ENCODE measurements at regions not wholly inside any gene's neighbourhood (a gene's known extent, or its start where the extent isn't known, plus 50 kb on each side); places are given as distances from the start of the nearest gene placed in this dataset.

GRCh38 chr7:67773081-67773480 lies 776.4 kb downstream of the TYW1 start:
- no peak for DNase-seq

DNA sequence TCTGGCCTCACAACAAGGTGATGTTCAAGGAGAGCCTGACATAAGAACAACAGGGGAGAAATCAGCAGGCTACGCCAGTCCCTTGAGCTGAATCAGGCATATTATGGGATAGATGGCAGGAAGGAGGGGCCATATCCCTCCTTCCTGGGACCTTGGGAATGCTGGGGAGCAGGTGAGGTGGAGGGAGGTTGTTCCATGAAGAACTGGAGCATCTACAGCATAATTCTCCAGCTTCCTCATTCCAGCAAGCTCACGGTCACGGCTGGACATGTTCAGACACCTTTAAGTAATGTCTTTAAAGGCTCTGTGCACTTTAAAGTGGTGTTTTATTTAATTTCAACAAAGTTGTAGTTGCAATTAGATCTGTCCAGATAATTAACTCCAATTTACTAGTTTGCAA lies 780.5 kb downstream of the TYW1 start:
- DNase-seq = no peak

GRCh38 chr7:67781841-67782240 lies 785.2 kb downstream of the TYW1 start:
- DNase-seq = no peak

DNA sequence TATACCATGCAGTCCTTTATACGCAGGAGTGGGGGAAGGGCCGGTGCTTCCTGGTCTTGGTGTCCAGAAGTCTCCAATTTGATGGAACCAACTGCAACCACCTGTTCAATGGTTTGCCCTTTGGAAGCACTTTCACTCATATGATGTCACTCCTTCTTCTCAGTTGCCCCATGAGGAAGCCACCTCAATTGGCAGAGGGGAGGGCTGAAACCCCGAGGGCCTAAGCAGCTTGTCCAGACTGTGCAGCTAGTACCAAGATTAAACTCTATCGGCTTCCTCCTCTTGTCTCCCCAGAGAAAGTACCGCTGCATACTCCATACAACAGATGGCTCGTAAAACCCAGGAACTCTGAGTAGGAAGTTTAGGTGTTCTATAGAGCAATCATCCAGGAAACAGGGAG lies 789.4 kb downstream of the TYW1 start:
- no peak for DNase-seq

- DNase-seq = no peak
Measured at GRCh38 chr7:67788669-67789068, 792.0 kb downstream of the TYW1 start.

GRCh38 chr7:67791918-67792317 lies 795.3 kb downstream of the TYW1 start:
- no peak for DNase-seq

DNA sequence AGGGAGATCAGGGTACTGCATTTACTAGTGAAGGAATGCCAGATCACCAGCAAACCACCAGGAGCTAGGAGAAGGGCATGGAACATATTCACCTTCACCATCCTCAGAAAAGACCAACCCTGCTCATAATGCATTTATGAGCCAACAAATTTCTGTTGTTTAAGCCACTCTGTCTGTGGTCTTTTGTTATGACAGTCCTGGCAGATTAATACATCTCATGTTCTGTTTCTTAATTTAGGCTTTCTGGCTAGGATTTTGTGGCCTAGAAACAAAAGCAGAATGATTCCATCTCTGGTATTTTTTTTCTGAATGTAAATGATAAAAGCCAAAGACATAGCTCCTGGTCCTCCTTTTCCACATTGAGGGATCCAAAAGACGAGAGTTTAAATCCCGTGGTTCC lies 797.9 kb downstream of the TYW1 start:
- no peak for DNase-seq

GRCh38 chr7:67803789-67804188 lies 807.2 kb downstream of the TYW1 start:
- DNase-seq = no peak

- DNase-seq = no peak
Measured at GRCh38 chr7:67805921-67806471, 809.4 kb downstream of the TYW1 start.

DNA sequence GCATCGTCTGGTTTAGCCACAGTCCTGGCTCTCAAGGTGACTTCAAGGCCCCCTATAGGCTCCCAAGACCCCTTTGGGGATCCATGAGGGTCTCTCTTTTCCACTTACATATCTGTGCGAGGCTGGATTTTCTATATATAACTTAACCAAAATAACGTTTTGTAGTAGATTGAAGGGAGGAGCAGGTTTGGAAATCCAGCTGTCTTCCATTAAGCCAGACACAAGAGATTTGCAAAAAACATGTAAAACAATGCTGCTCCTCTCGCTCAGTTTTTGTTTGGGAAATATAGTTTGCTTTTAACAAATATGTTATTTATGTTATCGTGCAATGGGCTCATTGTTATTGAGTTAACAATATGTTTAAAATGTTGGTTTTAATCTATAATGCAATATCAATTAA lies 811.2 kb downstream of the TYW1 start:
- no peak for DNase-seq

DNA sequence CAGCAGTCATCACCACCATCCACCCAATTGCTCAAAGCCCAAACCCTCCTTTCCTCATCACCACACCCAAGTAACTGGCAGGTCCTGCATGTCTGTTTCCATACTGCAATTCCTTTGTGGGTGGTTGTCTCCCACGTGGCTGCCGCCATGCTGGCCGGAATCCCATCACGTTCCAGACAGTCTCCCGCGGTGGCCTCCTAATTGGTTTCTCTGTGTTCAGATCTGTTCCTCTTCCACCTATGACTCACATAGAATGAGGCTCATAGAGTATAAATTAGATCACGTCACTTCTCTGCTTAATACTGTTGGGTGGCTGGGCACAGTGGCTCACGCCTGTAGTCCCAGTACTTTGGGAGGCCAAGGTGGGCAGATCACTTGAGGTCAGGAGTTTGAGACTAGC lies 813.0 kb downstream of the TYW1 start:
- no peak for DNase-seq

DNA sequence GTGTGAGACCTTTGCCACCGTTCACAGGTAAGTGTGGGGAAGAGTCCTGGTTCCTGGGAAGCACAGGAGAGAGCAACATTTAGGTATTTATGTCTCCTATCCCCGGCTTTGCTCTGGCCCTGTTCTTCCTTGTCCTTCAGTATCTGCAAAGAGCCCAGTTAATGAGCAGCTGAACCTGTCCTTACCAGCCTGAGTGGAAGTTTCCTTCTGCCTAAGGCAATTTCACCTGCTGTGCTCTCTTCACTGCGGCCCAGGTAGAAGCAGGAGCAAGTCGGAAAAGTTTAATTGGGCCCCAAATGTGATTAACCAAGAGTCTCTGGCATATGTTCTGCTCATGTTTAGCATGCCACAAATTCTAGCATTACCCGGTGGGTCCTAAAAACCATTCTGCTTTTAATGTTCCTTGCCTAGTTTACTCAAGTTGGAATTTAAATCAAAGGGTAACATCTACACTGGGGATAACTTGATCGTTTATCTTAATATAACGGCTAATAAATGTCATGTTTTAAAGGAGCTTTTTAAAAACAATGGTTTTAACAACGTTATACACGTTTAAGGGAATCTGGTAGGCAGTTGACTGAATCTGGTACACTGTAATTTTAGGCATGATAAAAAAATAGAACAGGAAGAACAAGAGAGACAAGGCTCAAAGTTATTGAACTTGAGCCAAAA lies 817.1 kb downstream of the TYW1 start:
- DNase-seq = no peak

- DNase-seq = no peak
Measured at GRCh38 chr7:67817481-67817880, 820.8 kb downstream of the TYW1 start.

- no peak for DNase-seq
Measured at GRCh38 chr7:67821116-67821515, 824.5 kb downstream of the TYW1 start.

DNA sequence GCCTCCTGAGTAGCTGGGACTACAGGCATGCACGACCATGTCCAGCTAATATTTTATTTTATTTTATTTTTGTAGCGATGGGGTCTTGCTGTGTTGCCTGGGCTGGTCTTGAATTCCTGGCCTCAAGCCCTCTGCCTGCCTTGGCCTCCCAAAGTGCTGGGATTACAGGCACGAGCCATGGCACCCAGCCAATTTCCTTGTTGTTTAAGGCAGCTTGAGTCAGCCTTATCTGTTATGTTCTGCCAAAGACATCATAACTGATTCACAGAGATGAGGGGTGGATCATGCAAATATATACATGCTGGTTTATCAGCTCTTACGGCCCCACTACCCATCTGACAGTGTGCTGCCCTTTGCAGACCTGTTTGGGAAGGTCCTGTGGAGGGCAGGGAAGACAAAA lies 826.7 kb downstream of the TYW1 start:
- DNase-seq = no peak

DNA sequence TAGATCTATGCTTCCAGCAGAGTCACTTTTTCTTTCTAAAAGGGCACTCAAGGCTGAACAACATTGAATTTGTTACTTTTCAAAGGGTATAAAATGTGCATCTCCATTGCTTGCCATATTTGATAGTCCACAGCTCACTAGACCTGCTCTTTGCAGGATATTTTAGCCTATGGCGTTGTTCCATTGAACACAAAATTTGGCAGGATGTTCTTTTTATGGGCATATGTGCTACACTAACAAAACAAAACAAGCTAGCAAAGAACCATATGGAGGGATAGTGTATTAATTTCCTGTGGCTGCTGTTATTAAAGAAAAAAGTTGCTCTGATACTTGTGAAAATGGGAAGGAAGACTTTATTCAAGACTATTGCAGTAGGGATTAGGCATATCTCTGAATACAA lies 828.7 kb downstream of the TYW1 start:
- DNase-seq = no peak

GRCh38 chr7:67841896-67842295 lies 845.3 kb downstream of the TYW1 start:
- no peak for DNase-seq

GRCh38 chr7:67842571-67842970 lies 845.9 kb downstream of the TYW1 start:
- DNase-seq = no peak

- DNase-seq = no peak
Measured at GRCh38 chr7:67843001-67843565, 846.5 kb downstream of the TYW1 start.

DNA sequence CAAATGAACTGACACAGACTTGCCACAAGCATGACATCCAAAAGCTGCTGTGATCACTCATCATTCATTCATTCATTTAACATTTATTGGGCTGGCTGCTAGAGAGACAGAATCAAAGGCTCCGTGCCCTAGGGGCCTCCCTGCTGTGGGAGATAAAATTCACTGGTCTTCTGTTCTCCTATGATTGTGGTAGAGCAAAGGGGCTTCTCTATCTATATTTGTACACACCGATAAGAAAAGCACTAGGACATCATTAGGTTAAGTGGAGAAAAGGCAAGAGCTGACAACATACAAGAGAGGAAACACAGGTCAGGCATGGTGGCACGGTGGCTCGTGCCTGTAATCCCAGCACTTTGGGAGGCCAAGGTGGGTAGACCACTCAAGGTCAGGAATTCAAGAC lies 847.0 kb downstream of the TYW1 start:
- no peak for DNase-seq

- DNase-seq = no peak
Measured at GRCh38 chr7:67847092-67847787, 850.6 kb downstream of the TYW1 start.

DNA sequence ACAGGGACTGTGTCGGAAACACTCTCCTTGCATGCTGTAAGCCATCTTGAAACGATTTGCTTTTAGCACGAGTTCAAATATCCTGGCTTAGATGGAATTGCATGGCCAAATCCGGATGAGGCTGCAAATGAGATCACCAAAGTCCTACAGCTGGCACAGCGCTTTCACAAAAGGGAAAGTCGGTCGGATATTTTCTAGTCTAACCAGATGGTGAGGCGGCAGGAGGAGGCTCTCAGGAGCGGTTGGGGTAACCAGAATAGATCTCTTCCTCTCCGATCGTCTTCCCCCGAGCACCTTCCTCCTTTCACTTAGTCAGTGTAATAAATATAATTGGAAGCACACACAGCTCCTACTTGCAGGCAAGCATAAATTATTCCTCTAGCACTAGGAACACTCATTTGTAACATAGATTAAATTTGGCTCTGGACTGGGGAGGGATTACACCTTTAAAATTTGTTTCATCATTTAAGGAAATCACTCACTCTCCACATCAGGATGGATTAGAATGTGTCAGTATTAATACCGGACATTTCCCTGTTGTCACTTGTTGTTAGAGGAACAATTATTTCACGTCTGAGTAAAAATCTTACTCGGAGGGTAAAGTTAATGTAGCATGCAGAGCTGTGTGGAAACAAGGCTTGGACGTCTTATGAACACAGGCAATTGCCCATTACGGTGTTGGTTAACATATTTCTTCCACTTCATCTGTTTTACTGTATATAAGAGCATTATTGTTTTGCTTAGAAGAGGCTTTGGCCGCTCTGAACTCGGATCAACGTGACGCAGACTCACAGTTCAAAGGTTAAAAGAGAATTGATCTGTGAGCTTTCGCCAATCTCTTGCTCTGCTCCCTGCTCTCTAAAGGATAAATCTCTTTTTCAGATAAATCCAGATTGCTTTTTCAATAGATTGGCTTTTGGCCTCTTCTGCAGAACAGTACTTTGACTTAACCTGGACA lies 857.9 kb downstream of the TYW1 start:
- DNase-seq = no peak

GRCh38 chr7:67855322-67855721 lies 858.7 kb downstream of the TYW1 start:
- DNase-seq = no peak
